Upper lobe of left lung (tissue), 6 donors: ENCODE measurements at regions not wholly inside any gene's neighbourhood (a gene's known extent, or its start where the extent isn't known, plus 50 kb on each side); places are given as distances from the start of the nearest gene placed in this dataset.

Experiments
- ATAC-seq, 2 donors: fragments of 200-7000 bp; cut with Tn5 transposase; one replicate each; pipeline ENCODE4 v1.9.1; 2022; ENCODE audit warnings: mild to moderate bottlenecking in 2 of 2, moderate library complexity in 2 of 2; ENCODE audit not compliant: low FRiP score in 2 of 2
- DNase-seq, 2 donors: peaks; one replicate each; pipeline ENCODE4 v3.0.0-alpha.2; 2019 to 2020
- H3K27ac ChIP-seq, 4 donors: fragments of 200-600 bp; sonication (generic); one replicate each; pipeline ENCODE4 v1.5.1; 2016 to 2019
- H3K27me3 ChIP-seq, 4 donors: fragments of 200-600 bp; sonication (generic); one replicate each; pipeline ENCODE4 v1.5.1; 2017 to 2019
- H3K36me3 ChIP-seq, 4 donors: fragments of 200-600 bp; sonication (generic); one replicate each; pipeline ENCODE4 v1.5.1; 2016 to 2019
- H3K4me1 ChIP-seq, 4 donors: fragments of 200-600 bp; sonication (generic); one replicate each; pipeline ENCODE4 v1.5.1; 2018 to 2019
- H3K4me3 ChIP-seq, 4 donors: fragments of 200-600 bp; sonication (generic); one replicate each; pipeline ENCODE4 v1.5.1; 2017 to 2019; ENCODE audit warnings: mild to moderate bottlenecking in 2 of 4, moderate library complexity in 1 of 4
- H3K9me3 ChIP-seq, 4 donors: fragments of 200-600 bp; sonication (generic); one replicate each; pipeline ENCODE4 v1.5.1; 2018 to 2019
- EP300 ChIP-seq, 4 donors: sonication (generic); formaldehyde crosslinking; IDR thresholded peaks; one replicate each; pipeline ENCODE4 v1.5.1; 2017; ENCODE audit warnings: antibody characterized with exemption in 4 of 4, control low read depth in 2 of 4
- POLR2A ChIP-seq, 4 donors: fragments of 450-650 bp; IDR thresholded peaks; one replicate each; pipeline ENCODE4 v1.5.1; 2016 to 2017; ENCODE audit warnings: antibody characterized with exemption in 4 of 4, mild to moderate bottlenecking in 2 of 4
- POLR2AphosphoS5 ChIP-seq, 2 donors: sonication (generic); formaldehyde crosslinking; IDR thresholded peaks; one replicate each; pipeline ENCODE4 v1.5.1; 2017; ENCODE audit warnings: antibody characterized with exemption in 2 of 2
- WGBS, 2 donors: methylation state at CpG; one replicate each; pipeline ENCODE4 v1.1.5; 2017 to 2018; 5-methylcytosine and 5-hydroxymethylcytosine counted together
- TF ChIP-seq, protein P1 (sequence below), 6 experiments: fragments of 450-650 bp in 4 of 6; fragments of 200-600 bp in 2 of 6; sonication (generic) in 2 of 6; IDR thresholded peaks; one replicate each; pipeline ENCODE4 v1.5.1; 2016 to 2019; ENCODE audit warnings: antibody characterized with exemption in 6 of 6
- donor health status: DM: no; HTN: no; CAD: no; lungs with moderate emphysema.
- donor health status: DM: no; HTN: yes; CAD: no; lungs with severe emphysema.

DNA sequence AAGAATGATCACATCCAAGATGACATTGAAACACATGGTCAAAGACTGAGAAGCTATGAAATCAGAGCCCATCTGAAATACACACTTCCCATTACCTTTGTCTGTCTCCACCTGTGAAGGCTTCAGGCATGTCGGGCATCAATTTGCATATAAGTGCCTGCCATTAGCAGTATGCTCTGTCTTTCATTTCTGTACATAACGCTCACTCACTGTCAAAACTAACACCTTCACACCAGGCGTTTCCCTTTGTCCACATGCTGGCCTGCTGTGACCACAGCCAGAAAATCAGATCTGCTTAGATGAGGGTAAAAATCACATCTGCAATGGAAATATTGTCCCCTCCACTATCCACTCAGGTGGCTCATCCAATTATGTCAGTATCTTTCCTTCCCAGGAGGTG lies 524.8 kb downstream of the TOX3 start:
- H3K4me3 ChIP-seq = no peak overlapping the region
- ATAC-seq = no peak
- no peaks in the 10 kb centered on the region for H3K36me3 ChIP-seq
- no peak for DNase-seq
- no peaks in the 10 kb centered on the region for H3K27me3 ChIP-seq
- TF ChIP-seq EP300 (IDR thresholded peaks at IDR 0.05) (no peak), POLR2AphosphoS5 (IDR thresholded peaks at IDR 0.05) (no peak), POLR2A (IDR thresholded peaks at IDR 0.05) (no peak)
- TF ChIP-seq, protein P1, sequence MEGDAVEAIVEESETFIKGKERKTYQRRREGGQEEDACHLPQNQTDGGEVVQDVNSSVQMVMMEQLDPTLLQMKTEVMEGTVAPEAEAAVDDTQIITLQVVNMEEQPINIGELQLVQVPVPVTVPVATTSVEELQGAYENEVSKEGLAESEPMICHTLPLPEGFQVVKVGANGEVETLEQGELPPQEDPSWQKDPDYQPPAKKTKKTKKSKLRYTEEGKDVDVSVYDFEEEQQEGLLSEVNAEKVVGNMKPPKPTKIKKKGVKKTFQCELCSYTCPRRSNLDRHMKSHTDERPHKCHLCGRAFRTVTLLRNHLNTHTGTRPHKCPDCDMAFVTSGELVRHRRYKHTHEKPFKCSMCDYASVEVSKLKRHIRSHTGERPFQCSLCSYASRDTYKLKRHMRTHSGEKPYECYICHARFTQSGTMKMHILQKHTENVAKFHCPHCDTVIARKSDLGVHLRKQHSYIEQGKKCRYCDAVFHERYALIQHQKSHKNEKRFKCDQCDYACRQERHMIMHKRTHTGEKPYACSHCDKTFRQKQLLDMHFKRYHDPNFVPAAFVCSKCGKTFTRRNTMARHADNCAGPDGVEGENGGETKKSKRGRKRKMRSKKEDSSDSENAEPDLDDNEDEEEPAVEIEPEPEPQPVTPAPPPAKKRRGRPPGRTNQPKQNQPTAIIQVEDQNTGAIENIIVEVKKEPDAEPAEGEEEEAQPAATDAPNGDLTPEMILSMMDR (IDR thresholded peaks at IDR 0.05) = no peak
- WGBS, 2 donors = 79 to 87% methylated on average over 3 of the region's 3 CpGs
- peaks cover 0 to 3% (median under 1%) of the 10 kb centered on the region in 4 donors for H3K9me3 ChIP-seq
- H3K4me1 ChIP-seq = no peaks in the 10 kb centered on the region
- no peak overlapping the region for H3K27ac ChIP-seq

DNA sequence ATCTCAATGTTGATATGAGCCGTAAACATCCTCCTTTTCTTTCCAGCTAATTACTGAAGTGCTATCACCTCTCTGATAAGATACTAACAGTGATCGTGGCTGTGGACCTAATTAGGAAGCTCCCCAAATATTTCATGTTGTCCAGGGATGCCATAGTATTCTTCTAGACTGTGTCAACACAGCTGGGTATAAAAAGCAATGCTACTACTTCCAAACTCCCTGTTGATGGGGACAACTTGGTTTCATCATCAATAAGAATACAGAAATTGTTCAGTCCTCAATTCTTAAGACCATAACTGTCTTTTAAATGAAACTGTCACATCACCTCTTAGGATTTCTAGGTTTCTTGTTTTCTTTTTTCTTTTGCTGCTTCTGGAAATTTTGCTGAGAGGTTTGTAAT lies 530.6 kb downstream of the TOX3 start:
- TF ChIP-seq POLR2A (IDR thresholded peaks at IDR 0.05) = no peak
- no peak for TF ChIP-seq EP300 (IDR thresholded peaks at IDR 0.05)
- TF ChIP-seq, protein P1 (IDR thresholded peaks at IDR 0.05) = no peak
- TF ChIP-seq POLR2AphosphoS5 (IDR thresholded peaks at IDR 0.05) = no peak

DNA sequence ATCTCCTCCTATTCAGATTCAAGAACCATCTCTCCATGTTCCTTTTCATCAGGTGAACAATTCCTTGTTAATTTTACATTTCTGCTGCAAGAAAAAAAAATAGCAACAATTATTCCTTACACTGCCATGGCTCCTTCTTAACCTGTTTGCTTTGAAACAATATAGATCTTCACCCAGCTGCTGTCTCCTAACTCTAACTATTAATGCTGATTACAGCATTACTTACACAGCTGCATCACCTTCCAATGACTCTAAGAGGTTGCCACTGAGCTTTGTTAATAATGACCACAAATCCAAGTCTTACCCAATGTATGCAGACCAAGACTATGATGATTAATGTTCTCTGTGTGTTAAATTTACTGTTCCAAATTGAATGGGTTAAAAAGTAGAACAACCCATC lies 541.4 kb downstream of the TOX3 start:
- no peak for DNase-seq
- H3K27me3 ChIP-seq = no peaks in the 10 kb centered on the region

More for the DNA sequence above, 530.6 kb downstream of the TOX3 start:
- H3K4me1 ChIP-seq = no peaks in the 10 kb centered on the region
- H3K36me3 ChIP-seq = no peaks in the 10 kb centered on the region
- H3K9me3 ChIP-seq = peaks cover 0 to 17% (median 11%) of the 10 kb centered on the region in 4 donors
- no peak overlapping the region for H3K4me3 ChIP-seq
- H3K27ac ChIP-seq = no peak overlapping the region
- H3K27me3 ChIP-seq = no peaks in the 10 kb centered on the region
- DNase-seq (no peak), ATAC-seq (no peak)
- WGBS, 2 donors = 50 to 71% methylated on average over 2 of the region's 2 CpGs

DNA sequence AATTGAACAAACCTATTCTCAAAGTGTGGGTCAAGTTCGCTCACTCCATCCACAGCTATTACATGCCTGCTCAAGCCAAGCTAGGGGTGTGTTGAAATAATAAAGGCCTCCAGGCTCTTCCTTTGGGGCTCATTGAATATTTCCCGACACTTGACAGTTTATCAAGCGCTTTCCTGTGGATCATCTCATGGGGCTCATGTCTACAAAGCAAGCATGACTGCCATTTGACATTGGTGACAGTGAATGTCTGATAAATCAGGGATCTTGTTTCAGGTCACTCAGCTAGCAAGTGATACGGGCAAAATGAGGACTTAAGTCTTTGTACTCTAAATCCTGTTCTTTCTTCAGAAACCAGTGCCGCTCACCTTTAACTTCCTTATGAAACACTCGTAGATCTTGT lies 542.6 kb downstream of the TOX3 start:
- Histone ChIP-seq H3K4me3 (no peak overlapping the region), H3K9me3 (no peaks in the 10 kb centered on the region), H3K36me3 (no peaks in the 10 kb centered on the region), H3K4me1 (no peaks in the 10 kb centered on the region), H3K27me3 (no peaks in the 10 kb centered on the region), H3K27ac (no peak overlapping the region)
- TF ChIP-seq POLR2AphosphoS5 (IDR thresholded peaks at IDR 0.05) (no peak), EP300 (IDR thresholded peaks at IDR 0.05) (no peak), POLR2A (IDR thresholded peaks at IDR 0.05) (no peak)
- TF ChIP-seq, protein P1 (IDR thresholded peaks at IDR 0.05) = no peak
- ATAC-seq (no peak), DNase-seq (no peak)
- WGBS, 2 donors = 90% methylated on average over 6 of the region's 6 CpGs

More for the DNA sequence above, 541.4 kb downstream of the TOX3 start:
- H3K4me3 ChIP-seq = no peak overlapping the region
- H3K4me1 ChIP-seq = no peaks in the 10 kb centered on the region
- no peak for ATAC-seq
- no peak overlapping the region for H3K27ac ChIP-seq
- no peak for TF ChIP-seq POLR2AphosphoS5 (IDR thresholded peaks at IDR 0.05)
- TF ChIP-seq, protein P1 (IDR thresholded peaks at IDR 0.05) = no peak
- TF ChIP-seq POLR2A (IDR thresholded peaks at IDR 0.05) = no peak
- no peak for TF ChIP-seq EP300 (IDR thresholded peaks at IDR 0.05)
- no peaks in the 10 kb centered on the region for H3K9me3 ChIP-seq
- H3K36me3 ChIP-seq = no peaks in the 10 kb centered on the region

DNA sequence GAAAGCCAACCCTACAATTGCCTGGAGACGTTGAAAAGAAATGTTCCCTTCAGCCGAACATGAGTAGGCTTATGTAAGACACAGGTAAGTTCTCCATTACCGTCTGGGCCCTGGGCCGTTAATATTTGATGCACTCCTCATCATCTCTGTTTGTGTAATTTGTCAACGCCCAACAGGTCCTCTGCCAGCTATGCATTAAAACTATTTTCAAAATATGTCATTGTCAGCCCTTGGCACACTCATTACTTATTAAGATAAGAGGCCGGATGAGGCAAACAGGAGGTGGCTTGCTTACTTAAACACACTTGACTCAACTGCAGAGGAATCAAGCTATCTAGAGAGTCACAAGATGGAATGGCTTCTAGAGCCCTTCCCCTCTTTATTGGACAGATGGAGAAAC lies 544.9 kb downstream of the TOX3 start:
- DNase-seq = no peak
- 55 to 67% methylated on average over 6 of the region's 6 CpGs for WGBS, 2 donors
- H3K4me3 ChIP-seq = no peak overlapping the region
- TF ChIP-seq POLR2A (IDR thresholded peaks at IDR 0.05) (no peak), POLR2AphosphoS5 (IDR thresholded peaks at IDR 0.05) (no peak), EP300 (IDR thresholded peaks at IDR 0.05) (no peak)
- TF ChIP-seq, protein P1 (IDR thresholded peaks at IDR 0.05) = no peak
- ATAC-seq = no peak
- no peaks in the 10 kb centered on the region for H3K9me3 ChIP-seq
- H3K4me1 ChIP-seq = no peaks in the 10 kb centered on the region
- H3K36me3 ChIP-seq = no peaks in the 10 kb centered on the region
- H3K27ac ChIP-seq = no peak overlapping the region
- H3K27me3 ChIP-seq = no peaks in the 10 kb centered on the region
